ENCODE measurements at regions not wholly inside any gene's neighbourhood (a gene's known extent, or its start where the extent isn't known, plus 50 kb on each side); places are given as distances from the start of the nearest gene placed in this dataset.

- DNase-seq: no peak
Measured at GRCh38 chr10:90504172-90504571, 353.7 kb downstream of the HTR7 start.

DNA sequence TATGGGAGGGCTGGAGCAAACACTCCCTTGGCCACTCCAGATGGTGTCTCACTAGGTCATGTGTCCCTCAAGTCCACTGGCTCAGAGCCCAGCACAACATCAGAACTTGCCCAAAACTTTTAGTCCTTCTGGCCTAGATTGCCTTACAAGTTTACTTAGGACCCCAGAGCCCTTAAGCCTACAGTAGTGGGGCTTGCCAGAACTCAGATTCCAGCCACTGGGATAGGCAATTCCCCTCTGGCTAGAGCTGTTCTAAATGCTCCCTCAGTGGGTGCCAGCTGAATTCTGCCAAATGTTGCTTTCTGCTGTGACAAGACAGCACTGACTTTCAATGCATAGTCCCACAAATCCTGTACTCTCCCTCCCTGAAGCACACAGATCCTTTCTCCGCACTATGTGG, 331.1 kb downstream of the HTR7 start:
- no peak for DNase-seq

DNA sequence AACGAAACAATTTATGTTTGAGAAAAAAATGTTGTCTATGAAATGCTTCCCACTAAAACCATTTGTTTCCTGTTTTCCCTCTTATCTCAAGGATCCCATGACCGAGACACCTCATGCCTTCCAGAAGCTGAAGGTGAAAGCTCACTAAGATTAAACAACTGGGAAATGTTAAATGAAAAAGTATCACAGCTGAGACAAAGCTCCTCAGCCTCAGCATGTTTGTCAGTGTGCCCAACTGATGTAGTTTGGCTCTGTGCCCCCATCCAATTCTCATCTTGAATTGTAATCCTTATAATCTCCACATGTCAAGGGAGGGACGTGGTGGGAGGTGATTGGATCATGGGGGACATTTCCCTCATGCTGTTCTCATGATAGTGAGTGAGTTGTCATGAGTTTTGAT, 327.3 kb downstream of the HTR7 start:
- no peak for DNase-seq

DNA sequence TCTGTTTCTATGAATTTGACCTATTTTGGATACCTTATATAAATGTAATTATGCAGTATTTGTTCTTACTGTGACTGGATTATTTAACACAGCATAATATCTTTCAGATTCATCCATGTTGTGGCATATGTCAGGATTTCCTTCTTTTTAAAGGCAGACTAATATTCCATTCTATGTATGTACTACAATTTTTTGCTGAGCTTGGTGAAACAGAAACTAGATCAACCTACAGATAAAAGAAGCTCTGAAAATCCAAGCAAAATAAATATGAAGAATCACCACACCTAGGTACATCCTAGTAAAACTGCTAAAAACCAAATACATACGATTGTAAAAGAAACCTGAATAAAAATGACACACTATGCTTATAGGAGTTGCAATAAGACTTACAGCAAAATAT, 300.5 kb downstream of the HTR7 start:
- DNase-seq: no peak

DNA sequence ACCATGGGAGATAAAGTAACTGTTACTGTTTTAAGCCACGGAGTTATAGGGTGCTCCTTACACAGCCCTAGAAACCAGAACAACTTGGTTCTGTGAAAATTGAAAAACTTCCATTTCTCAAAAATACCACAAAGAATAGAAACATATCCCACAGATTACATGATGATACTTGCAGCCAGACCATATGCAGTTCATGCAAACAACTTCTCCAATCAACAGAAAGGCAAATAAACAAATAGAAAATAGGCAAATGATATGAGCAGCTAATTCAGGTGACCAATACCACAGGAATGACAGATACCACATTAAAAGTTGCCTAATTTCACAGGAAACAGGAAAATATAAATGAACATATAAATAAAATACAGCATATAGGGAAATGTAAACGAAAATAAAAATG, 297.5 kb downstream of the HTR7 start:
- DNase-seq: no peak

DNA sequence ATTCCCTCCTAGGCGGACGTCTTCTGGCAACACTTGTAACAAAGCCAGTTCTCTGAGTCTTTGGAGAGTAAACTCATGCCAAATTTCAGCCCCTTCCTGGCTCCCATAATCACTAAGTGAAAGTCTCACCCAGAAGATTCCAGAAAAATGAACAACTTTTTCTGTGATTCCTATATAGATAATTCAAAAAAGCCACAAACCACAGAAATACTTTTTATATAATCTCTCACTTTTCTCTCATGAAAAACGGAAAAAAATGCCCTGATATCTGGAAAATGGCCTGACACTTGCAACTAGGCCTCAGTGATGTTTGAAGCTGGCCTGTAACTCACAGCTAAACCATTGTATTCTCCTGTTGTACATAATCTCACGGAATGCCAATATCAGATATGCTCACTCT, 296.2 kb downstream of the HTR7 start:
- DNase-seq: no peak

GRCh38 chr10:90571481-90572258, 286.2 kb downstream of the HTR7 start:
- DNase-seq: peak; percentile 4

GRCh38 chr10:90575125-90575524, 282.7 kb downstream of the HTR7 start:
- DNase-seq: no peak

GRCh38 chr10:90577569-90577968, 280.3 kb downstream of the HTR7 start:
- DNase-seq: no peak

DNA sequence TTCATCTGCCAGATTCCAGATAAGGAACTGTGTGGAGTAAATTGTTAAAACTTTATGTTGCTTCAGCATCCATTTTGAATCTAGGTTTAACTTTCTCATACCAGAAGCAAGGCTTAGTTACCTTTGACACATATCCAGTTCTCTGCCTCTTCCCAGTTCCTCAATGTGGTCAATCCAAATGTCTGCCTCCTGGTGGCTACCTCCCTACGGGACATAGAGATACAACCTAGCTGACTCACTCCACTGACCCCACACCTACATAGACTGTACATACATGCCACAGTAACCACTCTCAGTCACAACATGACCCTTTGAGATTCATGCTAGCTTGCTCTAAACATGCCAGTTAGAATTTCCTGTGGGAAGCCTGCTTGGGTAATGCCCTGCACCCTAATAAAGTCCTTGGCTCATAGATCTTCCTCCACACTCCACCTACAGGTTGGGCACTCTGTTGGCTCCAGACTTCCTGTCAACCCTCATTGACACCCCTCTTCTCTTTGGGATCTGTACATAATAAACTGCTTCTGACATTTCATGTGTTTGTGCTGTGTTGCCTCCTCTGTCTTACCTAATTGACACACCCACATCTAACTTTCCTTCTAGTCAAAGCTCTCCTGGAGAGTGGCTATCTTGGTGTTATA, 278.1 kb downstream of the HTR7 start:
- DNase-seq: no peak

DNA sequence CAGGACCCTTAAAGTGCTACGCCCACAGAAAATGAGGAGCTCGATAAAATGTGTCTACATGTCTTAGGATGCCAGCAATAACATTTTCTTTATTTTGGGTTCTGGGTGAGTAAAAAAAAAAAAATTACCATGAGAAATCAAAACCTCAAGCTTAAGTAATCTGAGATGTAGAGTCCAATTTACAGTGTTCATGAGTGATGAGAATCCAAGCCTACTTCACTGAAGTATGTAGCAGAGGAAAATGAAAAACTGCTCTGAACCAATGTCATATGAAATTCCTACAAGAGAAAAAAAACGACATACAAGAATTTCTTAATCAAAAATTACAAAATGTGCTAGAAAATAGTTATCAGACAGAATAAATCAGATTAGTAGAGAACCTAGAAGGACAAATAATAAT, 274.4 kb downstream of the HTR7 start:
- DNase-seq: no peak

- DNase-seq: no peak
Measured at GRCh38 chr10:90587081-90587491, 270.8 kb downstream of the HTR7 start.

DNA sequence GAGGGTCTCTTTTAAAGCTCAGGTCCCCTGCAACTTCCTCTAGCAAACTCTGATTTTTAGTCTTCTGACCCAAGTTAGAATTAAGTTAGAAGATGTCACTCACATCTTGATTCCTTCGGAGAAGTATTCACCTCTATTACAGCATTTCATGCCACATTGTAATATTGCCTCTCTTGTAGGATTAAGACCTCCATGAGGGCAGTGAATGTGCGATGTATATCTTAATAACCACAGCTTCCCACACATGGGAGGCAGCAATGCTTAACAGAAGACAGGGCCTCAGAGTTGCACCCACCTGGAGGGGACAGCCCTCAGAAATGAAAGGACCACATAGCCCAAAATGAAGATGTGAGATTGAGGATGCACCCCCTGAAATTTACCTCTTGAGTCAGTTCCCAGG, 270.3 kb downstream of the HTR7 start:
- DNase-seq: no peak

GRCh38 chr10:90588222-90588621, 269.6 kb downstream of the HTR7 start:
- DNase-seq: no peak

GRCh38 chr10:90589825-90590224, 268.0 kb downstream of the HTR7 start:
- DNase-seq: no peak

DNA sequence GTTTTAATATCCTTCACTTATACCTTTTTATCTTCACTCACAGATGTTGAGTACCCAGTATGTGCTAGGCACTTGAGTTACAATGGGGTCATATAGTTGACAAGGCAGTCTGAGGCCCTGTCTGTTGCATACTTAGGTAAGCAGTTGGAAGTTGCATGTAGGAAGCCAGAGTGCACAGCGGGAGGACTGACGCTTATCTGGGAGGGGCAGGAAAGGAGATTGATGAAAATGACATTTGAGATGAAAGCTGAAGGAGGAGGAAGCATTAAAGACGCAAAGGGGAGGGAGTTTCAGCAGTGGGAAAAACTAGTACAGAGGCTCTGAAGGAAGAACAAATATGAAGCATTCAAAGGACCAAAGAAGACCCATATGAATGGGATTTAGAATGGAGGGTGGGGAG, 266.2 kb downstream of the HTR7 start:
- DNase-seq: no peak

GRCh38 chr10:90592638-90593302, 265.1 kb downstream of the HTR7 start:
- DNase-seq: peak; percentile 31

DNA sequence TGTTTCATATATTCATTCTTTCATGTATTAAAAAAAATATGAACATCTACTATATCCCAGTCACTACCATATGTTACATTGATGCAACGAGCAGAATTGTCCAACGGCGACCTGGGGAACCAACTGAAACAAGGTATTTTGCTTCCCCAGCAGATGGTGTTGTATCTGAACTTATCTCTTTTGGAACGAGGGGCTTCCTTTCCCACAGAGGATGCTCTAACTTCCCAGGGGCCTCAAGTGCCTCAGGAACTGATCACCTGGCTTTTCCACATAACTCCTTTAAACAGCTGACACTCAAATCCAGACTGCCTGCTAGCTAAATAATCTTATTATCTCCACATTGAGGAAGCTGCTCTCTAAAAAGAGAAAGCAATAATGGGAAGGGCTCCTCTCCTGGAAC, 259.3 kb downstream of the HTR7 start:
- no peak for DNase-seq

- DNase-seq: no peak
Measured at GRCh38 chr10:90602862-90603610, 254.8 kb downstream of the HTR7 start.

DNA sequence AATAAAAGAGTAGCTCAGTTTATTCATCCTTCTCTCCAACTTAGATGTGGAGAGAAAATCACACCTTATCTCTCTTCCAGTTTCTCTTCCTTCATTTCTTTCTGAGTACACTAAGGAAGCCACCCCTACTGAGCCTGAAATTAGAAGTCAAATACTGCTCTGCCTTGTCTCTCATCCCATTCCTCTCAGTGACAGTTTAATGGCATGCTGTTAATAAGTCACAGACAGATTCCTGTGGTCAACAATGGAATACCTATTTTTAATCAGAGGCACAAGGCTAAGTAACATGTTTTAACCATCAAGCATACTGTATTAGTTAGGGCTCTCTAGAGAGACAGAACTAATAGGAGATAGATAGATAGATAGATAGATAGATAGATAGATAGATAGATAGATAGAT, 253.2 kb downstream of the HTR7 start:
- DNase-seq: no peak

- no peak for DNase-seq
Measured at GRCh38 chr10:90605506-90605905, 252.3 kb downstream of the HTR7 start.

DNA sequence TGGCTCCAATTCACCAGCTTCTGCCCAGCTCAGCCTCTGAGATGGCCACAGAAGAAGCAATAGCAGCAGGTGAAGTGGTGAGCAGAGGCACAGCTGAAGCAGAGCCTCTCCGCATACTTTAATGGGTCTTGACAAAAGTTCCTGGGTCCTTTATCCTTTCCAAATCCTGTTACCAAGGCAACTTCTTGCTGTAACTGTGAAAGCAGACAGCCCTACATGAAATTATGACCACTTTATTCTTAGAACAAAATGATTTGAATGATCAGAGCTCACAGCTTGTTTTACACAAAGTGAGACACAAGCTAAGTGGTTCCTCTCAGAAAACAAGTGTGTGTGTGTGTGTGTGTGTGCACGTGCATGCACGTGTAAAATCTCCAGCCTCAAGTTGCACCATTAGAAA, 245.6 kb downstream of the HTR7 start:
- no peak for DNase-seq

- no peak for DNase-seq
Measured at GRCh38 chr10:90614631-90615030, 243.2 kb downstream of the HTR7 start.

GRCh38 chr10:90621577-90621976, 236.3 kb downstream of the HTR7 start:
- DNase-seq: no peak

Data from NCI-H1092 (cell line).